AG04450 (cell line): ENCODE measurements at regions not wholly inside any gene's neighbourhood (a gene's known extent, or its start where the extent isn't known, plus 50 kb on each side); places are given as distances from the start of the nearest gene placed in this dataset.

ENCODE experiments used
- CTCF ChIA-PET: fragments of 300-600, 350-600 bp; formaldehyde crosslinking; extraction: SDS; loops from one replicate; lab custom pipeline; 2022; ENCODE audit warnings: antibody characterized with exemption, inconsistent platforms; lab: Charles Lee
- POLR2A ChIA-PET: fragments of 350-600 bp; formaldehyde crosslinking; extraction: SDS; loops from one replicate; lab custom pipeline; 2021; ENCODE audit warnings: antibody characterized with exemption, inconsistent platforms; lab: Yijun Ruan, JAX
- DNase-seq: peaks from one replicate; pipeline ENCODE4 v3.0.0-alpha.2; 2011; ENCODE audit warnings: low read depth, low spot score
- H3K27ac ChIP-seq: one replicate; pipeline ENCODE4 v1.5.1; 2012; ENCODE audit warnings: low read depth, low read length, control low read depth
- H3K27me3 ChIP-seq: one replicate; pipeline ENCODE4 v1.6.0; 2012; ENCODE audit warnings: low read length; ENCODE audit not compliant: control insufficient read depth, insufficient read depth
- H3K4me3 ChIP-seq: 2 replicates; pipeline ENCODE4 v1.5.1; 2011; ENCODE audit warnings: mild to moderate bottlenecking, low read depth, low read length, control low read depth
- H3K9me3 ChIP-seq: 2 replicates; pipeline ENCODE4 v1.5.1; 2012; ENCODE audit warnings: low read length; ENCODE audit not compliant: control insufficient read depth, insufficient read depth
- CTCF ChIP-seq: IDR thresholded peaks from 2 replicates; pipeline ENCODE4 v1.5.1; 2011; ENCODE audit warnings: low read depth, low read length, control low read depth, inconsistent platforms

- ChIA-PET CTCF (interaction anchor here (0.7 kb wide), 1 partner anchor 247 kb away, joined by 3 read pairs; no protein-coding TSS in a partner anchor), POLR2A (no interaction called here)
- Histone ChIP-seq H3K27ac (no peak overlapping the region), H3K27me3 (no peaks in the 10 kb centered on the region), H3K4me3 (no peak overlapping the region), H3K9me3 (no peaks in the 10 kb centered on the region)
- DNase-seq: no peak
- TF ChIP-seq CTCF: no peak
Observed at GRCh38 chr7:38122501-38122900, 55.5 kb upstream of the STARD3NL start.

- no peak overlapping the region for H3K27ac ChIP-seq
- no peak overlapping the region for H3K4me3 ChIP-seq
- CTCF ChIA-PET: no interaction called here
- no peak for TF ChIP-seq CTCF
- no peak for DNase-seq
- POLR2A ChIA-PET: no interaction called here
- no peaks in the 10 kb centered on the region for H3K27me3 ChIP-seq
- no peaks in the 10 kb centered on the region for H3K9me3 ChIP-seq
Observed at GRCh38 chr7:38123494-38123893, 54.6 kb upstream of the STARD3NL start.

- H3K9me3 ChIP-seq: no peaks in the 10 kb centered on the region
- ChIA-PET CTCF (interaction anchor here (0.7 kb wide), 1 partner anchor 208 kb away, joined by 3 read pairs; no protein-coding TSS in a partner anchor), POLR2A (interaction anchor here (0.7 kb wide), 1 partner anchor 21 kb away, joined by 6 read pairs; no protein-coding TSS in a partner anchor)
- no peak for TF ChIP-seq CTCF
- H3K27me3 ChIP-seq: no peaks in the 10 kb centered on the region
- no peak for DNase-seq
- H3K4me3 ChIP-seq: no peak overlapping the region
- no peak overlapping the region for H3K27ac ChIP-seq
Observed at GRCh38 chr7:38127216-38128207, 50.5 kb upstream of the STARD3NL start.
